ENCODE measurements at regions not wholly inside any gene's neighbourhood (a gene's known extent, or its start where the extent isn't known, plus 50 kb on each side); places are given as distances from the start of the nearest gene placed in this dataset.

DNA sequence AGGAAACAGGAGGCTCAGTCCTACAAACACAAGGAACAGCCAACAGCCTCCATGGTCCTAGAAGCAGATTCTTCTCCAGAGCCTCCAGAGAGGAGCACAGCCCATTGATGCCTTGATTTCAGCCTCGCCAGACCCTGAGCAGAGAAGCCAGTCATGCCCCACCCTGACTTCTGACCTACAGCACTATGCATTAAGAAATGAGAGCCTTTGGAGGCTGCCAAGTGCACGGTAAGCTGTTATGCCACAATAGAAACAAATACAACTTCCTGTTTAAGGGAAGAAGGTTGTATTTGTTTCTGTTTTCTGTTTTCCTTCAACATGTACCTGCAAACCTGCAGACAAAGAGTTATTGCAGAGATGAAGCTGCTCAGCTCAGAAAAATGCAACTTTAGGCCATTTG, 181.3 kb upstream of the AGAP1 start:
- dilution Hi-C loops (cut with MboI; ENCODE audit: extremely low pct_ligation_motif_present, low sequenced_read_pairs): no loop called here
- Histone ChIP-seq H3K27ac (ENCODE audit: insufficient read depth, low read depth, low read length) (no peak overlapping the region), H3K4me3 (replicated peaks in 1 of 3; ENCODE audit: insufficient read depth in 1 of 3, low read depth in 1 of 3, low read length in 3 of 3) (no peak overlapping the region), H3K27me3 (ENCODE audit: control insufficient read depth in 2 of 2, insufficient read depth in 2 of 2, low read length in 2 of 2) (no peaks in the 10 kb centered on the region), H3K79me2 (ENCODE audit: control insufficient read depth, insufficient read depth, low read length) (no peaks in the 10 kb centered on the region), H3K9ac (replicated peaks; ENCODE audit: extremely low read depth, insufficient read depth, low read length) (no peak overlapping the region), H2AFZ (ENCODE audit: low read depth, low read length) (no peak overlapping the region), H3K9me1 (replicated peaks; ENCODE audit: control insufficient read depth, extremely low read depth, insufficient read depth, low read length) (no peaks in the 10 kb centered on the region), H3K36me3 (ENCODE audit: control insufficient read depth in 2 of 2, extremely low read depth in 1 of 2, insufficient read depth in 2 of 2, low read length in 2 of 2) (no peaks in the 10 kb centered on the region), H3K4me2 (ENCODE audit: insufficient read depth, low read length) (no peak overlapping the region), H4K20me1 (replicated peaks; ENCODE audit: control insufficient read depth, extremely low read depth, insufficient read depth, low read length) (no peaks in the 10 kb centered on the region), H3K9me3 (replicated peaks; ENCODE audit: control insufficient read depth, insufficient read depth, low read length) (no peaks in the 10 kb centered on the region), H3K4me1 (ENCODE audit: control insufficient read depth, extremely low read depth, insufficient read depth, low read length) (no peaks in the 10 kb centered on the region)
- FAIRE-seq (no peak), DNase-seq (ENCODE audit: low read depth, low spot score) (no peak)
- ChIA-PET POLR2A (no interaction called here), CTCF (no interaction called here)
- intact Hi-C loops (cut with micrococcal nuclease): no loop called here
- no TSS peak for BruUV-seq (replicated peaks)
- TF ChIP-seq POLR2A (IDR thresholded peaks at IDR 0.05; ENCODE audit: low read depth, low read length): no peak
- TF ChIP-seq JUN (IDR thresholded peaks at IDR 0.05; ENCODE audit: borderline replicate concordance, insufficient read depth, insufficient read length, low read depth): no peak
- no peak for TF ChIP-seq MAX (IDR thresholded peaks at IDR 0.05; ENCODE audit: insufficient read depth, insufficient read length)
- no peak for TF ChIP-seq FOS (IDR thresholded peaks at IDR 0.05; ENCODE audit: borderline replicate concordance, insufficient read depth, low read length)
- TF ChIP-seq GATA2 (IDR thresholded peaks at IDR 0.05; ENCODE audit: insufficient read depth, insufficient read length, low read depth, low read length): no peak
- TF ChIP-seq MYC (IDR thresholded peaks at IDR 0.05; ENCODE audit: low read depth, low read length): no peak
- no peak for TF ChIP-seq EZH2 (IDR thresholded peaks at IDR 0.05; ENCODE audit: borderline replicate concordance, low read depth, low read length, severe bottlenecking)
- TF ChIP-seq CTCF (IDR thresholded peaks at IDR 0.05; ENCODE audit: extremely low read depth in 1 of 2, insufficient read depth in 1 of 2, low read depth in 1 of 2, low read length in 2 of 2): no peak
- no peak for TF ChIP-seq POLR2AphosphoS5 (IDR thresholded peaks at IDR 0.05; ENCODE audit: insufficient read depth, low read depth, low read length)
